ENCODE measurements at regions not wholly inside any gene's neighbourhood (a gene's known extent, or its start where the extent isn't known, plus 50 kb on each side); places are given as distances from the start of the nearest gene placed in this dataset.

DNA sequence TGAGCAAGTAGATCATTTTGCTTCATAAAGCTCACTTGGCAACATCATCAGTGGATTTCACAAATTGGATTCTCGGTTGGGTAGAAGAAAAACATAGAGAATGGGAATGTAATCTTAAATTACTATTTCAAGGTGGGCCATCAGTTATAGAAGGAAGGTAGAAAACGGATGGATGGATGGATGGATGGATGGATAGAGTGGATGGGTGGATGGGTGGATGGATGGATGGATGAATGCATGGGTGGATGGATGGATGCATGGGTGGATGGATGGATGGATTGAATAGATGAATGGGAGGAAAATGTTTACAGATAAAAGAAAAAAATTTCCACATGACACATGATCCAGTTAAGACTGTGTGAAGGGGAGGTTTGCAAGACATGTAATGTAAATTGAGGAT is 159.7 kb downstream of the MEX3B start:
- TF ChIP-seq POLR2AphosphoS5 (IDR thresholded peaks at IDR 0.05) (no peak), POLR2A (IDR thresholded peaks at IDR 0.05) (no peak)
- TF ChIP-seq, protein P1, sequence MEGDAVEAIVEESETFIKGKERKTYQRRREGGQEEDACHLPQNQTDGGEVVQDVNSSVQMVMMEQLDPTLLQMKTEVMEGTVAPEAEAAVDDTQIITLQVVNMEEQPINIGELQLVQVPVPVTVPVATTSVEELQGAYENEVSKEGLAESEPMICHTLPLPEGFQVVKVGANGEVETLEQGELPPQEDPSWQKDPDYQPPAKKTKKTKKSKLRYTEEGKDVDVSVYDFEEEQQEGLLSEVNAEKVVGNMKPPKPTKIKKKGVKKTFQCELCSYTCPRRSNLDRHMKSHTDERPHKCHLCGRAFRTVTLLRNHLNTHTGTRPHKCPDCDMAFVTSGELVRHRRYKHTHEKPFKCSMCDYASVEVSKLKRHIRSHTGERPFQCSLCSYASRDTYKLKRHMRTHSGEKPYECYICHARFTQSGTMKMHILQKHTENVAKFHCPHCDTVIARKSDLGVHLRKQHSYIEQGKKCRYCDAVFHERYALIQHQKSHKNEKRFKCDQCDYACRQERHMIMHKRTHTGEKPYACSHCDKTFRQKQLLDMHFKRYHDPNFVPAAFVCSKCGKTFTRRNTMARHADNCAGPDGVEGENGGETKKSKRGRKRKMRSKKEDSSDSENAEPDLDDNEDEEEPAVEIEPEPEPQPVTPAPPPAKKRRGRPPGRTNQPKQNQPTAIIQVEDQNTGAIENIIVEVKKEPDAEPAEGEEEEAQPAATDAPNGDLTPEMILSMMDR (IDR thresholded peaks at IDR 0.05), result no peak

Data from gastroesophageal sphincter (tissue), 3 donors.